CD4-positive, alpha-beta T cell treated with Interleukin-17A for 4 hours (primary cell): ENCODE measurements at regions not wholly inside any gene's neighbourhood (a gene's known extent, or its start where the extent isn't known, plus 50 kb on each side); places are given as distances from the start of the nearest gene placed in this dataset.
"Not testable (repeated sequence)": the region's sequence is repeated elsewhere in the genome, so short reads cannot be mapped to it uniquely, and the experiment has no call there.

Experiments used
- DNase-seq: peaks from one replicate; pipeline ENCODE4 v3.0.0-alpha.2; 2020; ENCODE audit warnings: mixed read lengths

DNA sequence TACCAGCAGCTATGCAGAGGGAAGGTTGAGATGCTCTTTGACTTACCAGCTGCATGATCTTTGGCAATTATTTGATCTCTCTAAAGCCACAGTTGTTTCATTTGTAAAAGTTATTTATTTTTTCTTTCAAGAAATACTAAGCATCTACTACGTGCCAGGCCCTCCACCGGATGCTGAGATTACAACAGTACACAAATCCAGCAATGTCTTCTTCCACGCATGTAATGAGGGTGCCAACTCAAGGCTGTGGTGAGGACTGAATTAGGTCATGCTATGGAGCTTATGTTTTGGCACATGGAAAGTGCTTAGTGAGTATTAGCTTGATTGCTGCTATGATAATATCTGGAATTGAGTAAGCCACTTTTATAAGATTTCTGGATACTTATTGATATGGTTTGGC is 358.2 kb downstream of the IRS2 start:
- DNase-seq, result no peak

DNA sequence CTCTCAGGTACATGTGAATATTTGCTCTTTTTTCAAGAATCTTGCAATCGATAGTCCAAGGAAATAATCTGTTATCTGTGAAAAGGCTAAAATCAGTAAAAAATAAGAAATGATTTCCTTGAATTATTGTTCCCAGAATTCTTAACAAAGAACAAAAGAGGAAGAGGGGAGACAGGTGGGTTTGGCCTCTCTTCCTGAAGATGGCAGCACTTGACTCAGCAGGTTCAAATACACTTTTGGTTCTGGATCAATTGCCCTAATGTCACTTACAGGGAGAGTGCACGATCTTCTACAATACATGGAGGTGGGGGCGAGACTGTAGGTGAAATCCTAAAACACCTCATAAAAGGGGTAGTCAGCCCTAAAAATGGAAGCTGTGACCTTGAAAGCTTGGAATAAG is 358.7 kb downstream of the IRS2 start:
- no peak for DNase-seq

DNA sequence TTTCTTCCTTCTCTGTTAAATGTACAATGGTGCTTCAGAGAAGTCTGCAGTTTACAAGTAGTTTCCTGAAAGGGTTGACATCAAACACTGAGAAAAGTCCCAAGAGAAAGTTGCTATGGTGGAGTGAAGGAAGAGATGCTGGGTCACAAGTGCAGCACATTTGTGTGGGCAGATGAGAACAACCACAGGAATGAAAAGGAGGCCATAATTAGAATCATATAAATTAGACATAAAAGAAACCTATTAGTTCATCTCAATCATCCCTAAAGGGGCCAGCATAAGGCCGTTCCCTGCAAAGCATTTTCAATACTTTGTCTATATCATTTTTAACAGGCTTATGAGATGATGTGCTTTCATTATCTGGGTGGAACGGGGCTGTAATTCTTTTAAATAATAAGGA is 359.2 kb downstream of the IRS2 start:
- no peak for DNase-seq

DNA sequence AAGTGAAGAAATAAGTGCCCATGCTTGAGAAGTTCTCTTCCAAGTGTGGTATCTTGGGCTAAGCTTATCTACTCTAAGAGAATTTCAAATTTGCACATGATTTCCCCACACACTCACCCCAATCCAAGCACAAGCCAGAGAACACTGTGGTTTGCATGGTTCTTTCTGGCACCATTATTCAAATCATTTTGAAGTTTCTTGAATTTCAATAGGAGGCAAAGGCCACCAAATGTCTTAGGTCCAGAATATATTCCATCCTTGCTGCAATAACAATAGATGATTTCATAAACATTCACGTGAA is 359.7 kb downstream of the IRS2 start:
- DNase-seq, result no peak

GRCh38 chr13:109425821-109426689 is 360.3 kb downstream of the IRS2 start:
- DNase-seq, result no peak

DNA sequence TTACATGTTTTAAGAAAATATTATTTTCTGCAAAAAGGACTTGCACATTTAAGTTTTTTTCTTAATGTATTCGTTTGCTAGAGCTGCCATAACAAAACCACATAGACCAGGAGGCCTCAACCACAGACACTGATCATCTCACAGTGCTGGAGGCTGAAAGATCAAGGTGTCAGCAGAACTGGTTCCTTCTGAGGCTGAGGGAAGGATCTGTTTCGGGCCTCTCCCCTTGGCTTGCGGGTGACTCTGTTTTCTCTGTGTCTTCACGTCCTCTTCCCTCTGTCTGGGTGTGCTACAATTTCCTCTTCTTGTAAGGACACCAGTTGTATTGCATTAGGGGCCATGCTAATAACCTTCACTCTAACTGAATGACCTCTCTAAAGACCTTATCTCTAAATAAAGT is 364.2 kb downstream of the IRS2 start:
- no peak for DNase-seq

DNA sequence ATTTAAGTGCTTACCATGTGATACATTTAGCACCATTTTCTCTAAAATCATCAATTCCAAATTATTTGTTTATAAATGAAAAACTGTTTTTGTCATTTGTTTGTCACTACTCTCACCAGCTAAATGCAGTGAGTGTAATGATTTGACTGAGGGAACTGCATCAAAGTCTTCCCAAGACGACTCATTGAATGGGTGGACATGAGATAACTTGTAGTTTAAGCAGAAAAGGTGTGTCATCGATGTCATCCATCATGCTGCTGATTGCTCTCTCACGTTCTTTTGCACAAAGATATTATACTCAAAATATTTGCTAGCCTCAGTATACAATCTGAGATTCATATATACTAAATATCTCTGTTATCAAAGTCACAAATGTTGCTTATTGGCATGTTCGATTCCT is 366.5 kb downstream of the IRS2 start:
- DNase-seq, result no peak

- DNase-seq, result no peak
These were observed 368.3 kb downstream of the IRS2 start for GRCh38 chr13:109418111-109418510.

GRCh38 chr13:109416001-109416400 is 370.4 kb downstream of the IRS2 start:
- DNase-seq, result no peak

- DNase-seq, result no peak
These were observed 371.3 kb downstream of the IRS2 start for GRCh38 chr13:109415057-109415456.

GRCh38 chr13:109412283-109412901 is 374.0 kb downstream of the IRS2 start:
- DNase-seq, result no peak

- no peak for DNase-seq
These were observed 375.5 kb downstream of the IRS2 start for GRCh38 chr13:109410868-109411267.

DNA sequence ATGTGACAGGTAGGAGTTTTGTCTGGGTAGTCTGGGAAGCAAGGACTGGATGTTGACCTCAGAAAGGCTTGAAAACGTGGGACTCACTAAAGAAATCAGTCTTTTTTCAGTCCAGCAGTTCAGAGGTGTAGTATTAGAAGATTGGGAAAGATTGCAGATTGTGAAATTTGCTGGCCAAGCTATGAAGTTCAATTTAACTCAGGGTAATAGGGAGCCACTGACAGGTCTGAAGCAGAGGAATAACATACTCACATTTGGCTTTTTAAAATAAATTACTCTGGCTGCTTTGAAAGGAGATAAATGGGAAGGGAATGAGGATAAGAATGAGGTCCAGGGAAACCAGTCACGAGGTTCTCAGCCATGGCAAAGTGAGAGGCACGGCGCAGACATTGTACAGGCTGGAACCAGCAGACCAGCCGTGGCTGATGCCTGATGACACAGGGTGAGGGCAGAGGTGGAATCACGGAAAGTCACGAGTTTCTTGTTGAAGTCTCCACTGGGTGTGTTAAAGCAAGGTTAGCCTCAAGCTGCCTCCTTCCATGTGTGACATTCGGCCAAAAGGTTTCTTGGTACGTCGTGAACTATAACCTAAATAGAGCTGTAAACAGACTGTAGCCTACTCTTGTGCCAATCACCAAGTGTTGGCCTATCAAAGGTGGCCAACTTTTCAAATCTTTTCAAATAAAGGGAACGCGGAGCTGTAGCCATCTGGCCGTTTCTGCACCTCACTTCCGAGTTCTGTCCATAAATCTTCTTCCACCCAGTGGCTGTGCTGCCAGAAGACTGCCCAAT is 377.6 kb downstream of the IRS2 start:
- no peak for DNase-seq

- DNase-seq, result no peak
These were observed 379.9 kb downstream of the IRS2 start for GRCh38 chr13:109406376-109406992.

DNA sequence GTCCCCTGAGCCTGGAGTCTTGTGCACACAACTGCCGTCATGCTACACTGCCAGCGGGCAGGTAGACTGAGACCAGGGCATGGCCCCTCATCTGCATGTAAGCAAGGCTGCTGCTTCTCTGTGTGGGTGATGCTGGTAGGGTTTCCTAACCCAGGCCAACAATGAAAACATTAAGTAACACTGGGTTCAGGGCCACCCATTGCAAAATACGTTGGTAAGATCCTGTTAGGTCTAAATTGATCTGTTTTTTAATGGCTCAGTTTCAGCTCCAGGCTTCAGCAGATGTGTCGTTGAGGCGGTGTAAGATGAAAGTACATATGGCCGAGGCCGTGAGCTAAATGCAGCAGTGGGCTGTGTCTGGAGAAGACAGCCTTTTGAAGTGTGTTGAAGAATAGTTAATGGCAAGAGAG is 383.4 kb downstream of the IRS2 start:
- DNase-seq, result no peak

GRCh38 chr13:109401891-109402290 is 384.5 kb downstream of the IRS2 start:
- DNase-seq, result no peak

- no peak for DNase-seq
These were observed 385.1 kb downstream of the IRS2 start for GRCh38 chr13:109401307-109401706.

- DNase-seq, result no peak
These were observed 385.6 kb downstream of the IRS2 start for GRCh38 chr13:109400624-109401257.

- no peak for DNase-seq
These were observed 386.2 kb downstream of the IRS2 start for GRCh38 chr13:109400209-109400608.

DNA sequence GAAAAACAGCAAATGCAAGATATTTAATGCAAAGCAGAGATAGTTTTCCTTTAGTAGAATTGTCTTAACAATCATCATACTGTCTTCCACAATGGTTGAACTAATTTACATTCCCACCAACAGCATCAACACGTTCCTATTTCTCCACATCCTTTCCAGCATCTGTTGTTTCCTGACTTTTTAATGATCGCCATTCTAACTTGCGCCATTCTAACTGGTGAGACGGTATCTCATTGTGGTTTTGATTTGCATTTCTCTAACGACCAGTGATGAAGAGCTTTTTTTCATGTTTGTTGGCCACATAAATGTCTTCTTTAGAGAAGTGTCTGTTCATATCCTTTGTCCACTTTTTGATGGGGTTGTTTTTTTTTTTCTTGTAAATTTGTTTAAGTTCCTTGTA is 388.3 kb downstream of the IRS2 start:
- DNase-seq, result not testable (repeated sequence)

- no peak for DNase-seq
These were observed 389.1 kb downstream of the IRS2 start for GRCh38 chr13:109397285-109397684.

DNA sequence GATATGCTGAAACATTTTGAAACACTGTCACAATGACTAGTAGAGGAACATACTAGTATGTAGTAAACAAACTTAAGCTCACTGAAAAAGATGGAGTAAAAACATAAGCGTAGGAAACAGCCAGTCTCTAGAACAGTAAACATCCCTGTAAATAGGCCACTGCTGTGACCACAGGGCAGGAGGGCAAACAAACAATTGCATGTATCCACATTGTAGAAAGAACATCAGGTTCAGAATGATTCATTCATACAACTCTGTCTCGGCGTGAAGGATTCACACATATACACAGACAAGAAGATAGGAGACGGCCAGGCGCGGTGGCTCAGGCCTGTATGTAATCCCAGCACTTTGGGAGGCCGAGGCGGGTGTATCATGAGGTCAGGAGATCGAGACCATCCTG is 390.1 kb downstream of the IRS2 start:
- DNase-seq, result no peak

GRCh38 chr13:109395014-109395413 is 391.4 kb downstream of the IRS2 start:
- no peak for DNase-seq
